ENCODE measurements at regions not wholly inside any gene's neighbourhood (a gene's known extent, or its start where the extent isn't known, plus 50 kb on each side); places are given as distances from the start of the nearest gene placed in this dataset.

DNA sequence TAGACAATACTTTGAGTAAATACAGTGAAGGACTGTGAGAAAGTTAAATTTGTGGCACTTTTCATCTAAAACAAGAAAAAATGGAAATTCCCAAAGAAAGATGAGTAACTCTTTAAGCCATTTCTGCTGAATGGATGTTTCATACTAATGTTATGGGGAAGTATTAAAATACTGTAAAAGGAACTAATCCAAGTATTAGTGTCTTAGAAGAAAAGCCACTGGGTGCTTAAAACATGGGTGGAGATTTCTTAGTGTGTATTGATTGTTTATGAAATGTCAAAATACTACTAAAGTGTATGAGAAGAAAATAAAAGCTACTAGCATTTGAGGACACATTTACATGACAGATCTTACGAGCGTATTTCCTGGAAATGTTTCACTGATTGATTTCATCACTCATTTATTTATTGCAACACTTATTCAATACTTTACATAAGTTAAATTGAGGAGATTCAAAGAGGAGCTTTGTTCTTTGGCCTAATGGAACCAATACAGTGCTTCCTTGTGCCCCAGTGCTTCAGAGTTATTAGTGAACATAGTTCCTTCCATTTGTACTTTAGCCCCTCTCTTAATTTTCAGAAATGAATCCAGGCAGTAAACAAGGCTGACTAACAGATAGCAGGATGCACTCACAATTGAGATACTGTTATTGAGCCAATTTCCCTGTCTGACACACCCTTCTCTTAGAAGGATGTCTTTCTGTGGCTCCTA lies 155.5 kb upstream of the AHR start:
- TF ChIP-seq, protein P1, sequence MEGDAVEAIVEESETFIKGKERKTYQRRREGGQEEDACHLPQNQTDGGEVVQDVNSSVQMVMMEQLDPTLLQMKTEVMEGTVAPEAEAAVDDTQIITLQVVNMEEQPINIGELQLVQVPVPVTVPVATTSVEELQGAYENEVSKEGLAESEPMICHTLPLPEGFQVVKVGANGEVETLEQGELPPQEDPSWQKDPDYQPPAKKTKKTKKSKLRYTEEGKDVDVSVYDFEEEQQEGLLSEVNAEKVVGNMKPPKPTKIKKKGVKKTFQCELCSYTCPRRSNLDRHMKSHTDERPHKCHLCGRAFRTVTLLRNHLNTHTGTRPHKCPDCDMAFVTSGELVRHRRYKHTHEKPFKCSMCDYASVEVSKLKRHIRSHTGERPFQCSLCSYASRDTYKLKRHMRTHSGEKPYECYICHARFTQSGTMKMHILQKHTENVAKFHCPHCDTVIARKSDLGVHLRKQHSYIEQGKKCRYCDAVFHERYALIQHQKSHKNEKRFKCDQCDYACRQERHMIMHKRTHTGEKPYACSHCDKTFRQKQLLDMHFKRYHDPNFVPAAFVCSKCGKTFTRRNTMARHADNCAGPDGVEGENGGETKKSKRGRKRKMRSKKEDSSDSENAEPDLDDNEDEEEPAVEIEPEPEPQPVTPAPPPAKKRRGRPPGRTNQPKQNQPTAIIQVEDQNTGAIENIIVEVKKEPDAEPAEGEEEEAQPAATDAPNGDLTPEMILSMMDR (IDR thresholded peaks at IDR 0.05) = no peak
- TF ChIP-seq EP300 (IDR thresholded peaks at IDR 0.05) (no peak), POLR2A (IDR thresholded peaks at IDR 0.05) (no peak)

DNA sequence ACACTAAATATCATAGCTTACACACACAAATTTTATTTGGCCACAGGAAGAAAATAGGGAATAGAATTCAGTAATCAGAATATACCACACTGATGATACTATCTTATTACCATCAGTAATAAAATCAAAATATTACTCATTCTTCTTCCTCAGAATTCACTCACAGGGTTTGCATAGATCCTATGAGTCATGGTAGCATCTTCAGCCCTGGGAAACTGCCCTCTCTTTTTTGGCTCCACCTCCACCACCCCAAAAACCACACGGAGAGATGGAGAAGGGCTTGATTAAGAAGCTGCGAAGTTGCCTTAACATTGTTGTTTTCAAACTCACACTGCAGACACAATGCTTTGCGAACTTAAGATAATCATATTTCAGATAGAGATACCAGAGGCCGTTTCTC lies 154.1 kb upstream of the AHR start:
- no peaks in the 10 kb centered on the region for H3K36me3 ChIP-seq
- H3K9me3 ChIP-seq = no peaks in the 10 kb centered on the region
- H3K27me3 ChIP-seq = no peaks in the 10 kb centered on the region
- H3K4me1 ChIP-seq = peaks cover 0 to 36% (median 19%) of the 10 kb centered on the region in 4 donors
- 45 to 62% methylated on average over 4 of the region's 4 CpGs for WGBS, 2 donors
- DNase-seq (ENCODE audit: low spot score in 2 of 2) = no peak
- H3K27ac ChIP-seq = peak overlapping the region in 2 of 4 donors; percentile 81 to 86
- no peak for TF ChIP-seq POLR2A (IDR thresholded peaks at IDR 0.05)
- TF ChIP-seq, protein P1 (IDR thresholded peaks at IDR 0.05) = no peak
- TF ChIP-seq EP300 (IDR thresholded peaks at IDR 0.05) = no peak
- H3K4me3 ChIP-seq = no peak overlapping the region

More for the DNA sequence above, 155.5 kb upstream of the AHR start:
- DNase-seq (ENCODE audit: low spot score in 2 of 2) = no peak
- Histone ChIP-seq H3K4me1 (peaks cover 0 to 36% (median 19%) of the 10 kb centered on the region in 4 donors), H3K9me3 (no peaks in the 10 kb centered on the region), H3K4me3 (peak overlapping the region in 3 of 4 donors; percentile 3 to 38 (median 31)), H3K27me3 (no peaks in the 10 kb centered on the region), H3K36me3 (no peaks in the 10 kb centered on the region), H3K27ac (peak overlapping the region; percentile 8 to 86 (median 74))
- WGBS, 2 donors = 31 to 45% methylated on average over 2 of the region's 2 CpGs

DNA sequence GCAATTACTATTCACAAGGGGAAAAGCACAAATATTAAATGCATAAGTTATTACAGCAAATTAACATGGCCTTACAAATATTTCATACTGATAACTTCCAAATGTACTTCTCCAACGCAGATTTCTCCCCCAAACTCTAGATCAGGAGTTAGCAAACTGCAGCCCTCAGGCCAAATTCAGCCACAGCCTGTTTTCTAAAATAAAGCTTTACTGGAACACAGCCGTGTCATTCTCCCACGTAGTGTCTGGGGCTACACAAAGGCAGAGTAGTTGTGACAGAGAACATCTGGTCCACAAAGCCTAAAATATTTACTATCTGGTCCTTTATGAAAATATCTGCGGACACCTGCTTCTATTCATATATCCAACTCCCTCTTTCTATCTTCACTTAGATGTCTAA lies 151.8 kb upstream of the AHR start:
- H3K4me3 ChIP-seq = no peak overlapping the region
- TF ChIP-seq, protein P1 (IDR thresholded peaks at IDR 0.05) = no peak
- TF ChIP-seq POLR2A (IDR thresholded peaks at IDR 0.05) (no peak), EP300 (IDR thresholded peaks at IDR 0.05) (no peak)
- H3K36me3 ChIP-seq = no peaks in the 10 kb centered on the region
- no peak overlapping the region for H3K27ac ChIP-seq
- no peak for DNase-seq (ENCODE audit: low spot score in 2 of 2)
- 50 to 56% methylated on average over 4 of the region's 4 CpGs for WGBS, 2 donors
- H3K27me3 ChIP-seq = no peaks in the 10 kb centered on the region
- H3K9me3 ChIP-seq = no peaks in the 10 kb centered on the region
- peaks cover 0 to 27% (median 15%) of the 10 kb centered on the region in 4 donors for H3K4me1 ChIP-seq

DNA sequence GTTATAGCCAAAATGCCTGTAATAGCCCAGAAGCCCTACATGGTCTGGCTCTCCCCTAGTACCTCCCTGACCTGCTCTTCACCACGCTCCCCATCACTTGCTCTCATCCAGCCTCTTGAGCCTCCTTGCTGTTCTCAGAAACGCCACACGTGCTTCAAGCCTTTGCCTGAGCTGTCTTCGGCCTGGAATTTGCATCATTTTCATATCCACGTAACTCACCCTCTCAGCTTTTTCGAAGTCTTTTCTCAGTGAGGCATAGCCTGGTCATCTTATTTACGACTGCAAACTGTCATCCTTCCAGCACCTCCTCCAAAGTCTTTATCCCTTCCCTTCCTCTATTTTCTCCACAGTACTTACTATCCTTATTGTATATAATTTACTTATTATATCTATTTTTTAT lies 151.0 kb upstream of the AHR start:
- no peak for DNase-seq (ENCODE audit: low spot score in 2 of 2)
- Histone ChIP-seq H3K4me1 (peaks cover 0 to 27% (median 15%) of the 10 kb centered on the region in 4 donors), H3K4me3 (no peak overlapping the region), H3K36me3 (no peaks in the 10 kb centered on the region), H3K9me3 (no peaks in the 10 kb centered on the region), H3K27ac (no peak overlapping the region), H3K27me3 (no peaks in the 10 kb centered on the region)
- 89 to 92% methylated on average over 7 of the region's 7 CpGs for WGBS, 2 donors
- TF ChIP-seq POLR2A (IDR thresholded peaks at IDR 0.05) (no peak), EP300 (IDR thresholded peaks at IDR 0.05) (no peak)
- TF ChIP-seq, protein P1 (IDR thresholded peaks at IDR 0.05) = no peak

DNA sequence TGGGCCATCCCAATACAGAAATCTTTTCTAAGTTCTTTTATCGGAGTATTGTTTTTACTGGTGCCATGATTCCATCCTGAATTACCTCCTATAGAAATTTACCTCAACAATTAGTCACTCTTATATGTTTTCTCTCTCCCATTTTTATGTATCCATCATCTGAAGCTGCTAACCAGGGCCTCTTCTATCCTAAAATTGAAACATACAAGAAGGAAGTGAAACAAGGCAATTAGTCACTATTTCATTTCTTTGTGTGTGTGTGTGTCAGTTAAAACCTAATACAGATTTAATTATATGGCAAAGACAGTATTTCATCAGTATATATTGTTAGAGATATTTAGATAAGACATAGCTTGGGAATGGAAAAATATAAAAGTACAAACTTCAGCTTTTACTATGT lies 148.4 kb upstream of the AHR start:
- DNase-seq (ENCODE audit: low spot score in 2 of 2) = no peak
- H3K36me3 ChIP-seq = no peaks in the 10 kb centered on the region
- H3K27me3 ChIP-seq = no peaks in the 10 kb centered on the region
- H3K4me1 ChIP-seq = peaks cover 0 to 6% (median 1%) of the 10 kb centered on the region in 4 donors
- no peak overlapping the region for H3K27ac ChIP-seq
- H3K4me3 ChIP-seq = no peak overlapping the region
- no peaks in the 10 kb centered on the region for H3K9me3 ChIP-seq
- whole genome bisulfite sequencing, 2 donors = 95 to 96% methylated on average over 1 of the region's 1 CpG
- TF ChIP-seq POLR2A (IDR thresholded peaks at IDR 0.05) = no peak
- no peak for TF ChIP-seq EP300 (IDR thresholded peaks at IDR 0.05)
- TF ChIP-seq, protein P1 (IDR thresholded peaks at IDR 0.05) = no peak

Measured in tibial nerve (tissue), 4 donors.